ENCODE measurements at regions not wholly inside any gene's neighbourhood (a gene's known extent, or its start where the extent isn't known, plus 50 kb on each side); places are given as distances from the start of the nearest gene placed in this dataset.

- TF ChIP-seq CTCF (conservative IDR thresholded peaks at IDR 0.05): no peak
- H3K27ac ChIP-seq: no peak overlapping the region
Observed at GRCh38 chr18:64986906-64987495, 763.8 kb upstream of the CDH7 start.

GRCh38 chr18:64983497-64984238, 767.1 kb upstream of the CDH7 start:
- no peak for TF ChIP-seq CTCF (conservative IDR thresholded peaks at IDR 0.05)
- peak overlapping the region; percentile 44 for H3K27ac ChIP-seq

GRCh38 chr18:64982414-64983055, 768.3 kb upstream of the CDH7 start:
- no peak for TF ChIP-seq CTCF (conservative IDR thresholded peaks at IDR 0.05)
- peak overlapping the region; percentile 44 for H3K27ac ChIP-seq

GRCh38 chr18:64981915-64982314, 768.9 kb upstream of the CDH7 start:
- no peak for TF ChIP-seq CTCF (conservative IDR thresholded peaks at IDR 0.05)
- peak overlapping the region; percentile 44; the same call in 1 of the 2 replicates for H3K27ac ChIP-seq

GRCh38 chr18:64979791-64980190, 771.0 kb upstream of the CDH7 start:
- no peak for TF ChIP-seq CTCF (conservative IDR thresholded peaks at IDR 0.05)
- H3K27ac ChIP-seq: no peak overlapping the region

- no peak overlapping the region for H3K27ac ChIP-seq
- no peak for TF ChIP-seq CTCF (conservative IDR thresholded peaks at IDR 0.05)
Observed at GRCh38 chr18:64974391-64975125, 776.3 kb upstream of the CDH7 start.

- TF ChIP-seq CTCF (conservative IDR thresholded peaks at IDR 0.05): no peak
- no peak overlapping the region for H3K27ac ChIP-seq
Observed at GRCh38 chr18:64972545-64972944, 778.3 kb upstream of the CDH7 start.

Measured in VCaP (cell line).